Ammon's horn (tissue), 1 donor: ENCODE measurements at regions not wholly inside any gene's neighbourhood (a gene's known extent, or its start where the extent isn't known, plus 50 kb on each side); places are given as distances from the start of the nearest gene placed in this dataset.

Experiments used
- DNase-seq: peaks from one replicate; pipeline ENCODE4 v3.0.0-alpha.2; 2016; ENCODE audit warnings: low spot score

- DNase-seq = no peak
Observed at GRCh38 chr13:102933523-102933922, 87.7 kb downstream of the ERCC5 start.

- DNase-seq = no peak
Observed at GRCh38 chr13:102933122-102933521, 87.3 kb downstream of the ERCC5 start.

GRCh38 chr13:102932331-102932730, 86.5 kb downstream of the ERCC5 start:
- DNase-seq = no peak

GRCh38 chr13:102930566-102930965, 84.7 kb downstream of the ERCC5 start:
- DNase-seq = no peak

- DNase-seq = no peak
Observed at GRCh38 chr13:102928941-102929675, 83.3 kb downstream of the ERCC5 start.
